H1 (cell line): ENCODE measurements at regions not wholly inside any gene's neighbourhood (a gene's known extent, or its start where the extent isn't known, plus 50 kb on each side); places are given as distances from the start of the nearest gene placed in this dataset.

Experiments used
- CTCF ChIA-PET: fragments of 300-600 bp; sonication (Branson Sonifier 250); formaldehyde crosslinking; loops from one replicate; lab custom pipeline; 2021; ENCODE audit not compliant: partially characterized antibody; lab: Charles Lee
- POLR2A ChIA-PET: fragments of 300-600 bp; sonication (Branson Sonifier 250); formaldehyde crosslinking; loops from one replicate; lab custom pipeline; 2021; ENCODE audit warnings: inconsistent platforms; ENCODE audit not compliant: partially characterized antibody; lab: Charles Lee
- DNase-seq, 2 experiments: peaks; one replicate each; pipeline versions ENCODE4 v3.0.0 to v3.0.0-alpha.2; 2010 to 2022; ENCODE audit warnings: low spot score in 2 of 2, low read depth in 1 of 2, mixed read lengths in 1 of 2
- FAIRE-seq: peaks from 2 replicates; lab custom pipeline; 2011; peaks lifted over from hg19 to GRCh38; lab: Jason Lieb, UNC
- H2AFZ ChIP-seq: 2 replicates; pipeline ENCODE4 v1.8.1; 2012; ENCODE audit warnings: low read length, inconsistent platforms
- H2AK5ac ChIP-seq: 2 replicates; pipeline ENCODE4 v1.6.1; 2013; ENCODE audit warnings: low read depth, low read length
- H2BK120ac ChIP-seq: replicated peaks from 2 replicates; pipeline ENCODE3; 2013; ENCODE audit warnings: low read depth, low read length, inconsistent platforms
- H2BK12ac ChIP-seq: 2 replicates; pipeline ENCODE4 v1.6.1; 2013; ENCODE audit warnings: low read depth, low read length
- H2BK15ac ChIP-seq: 2 replicates; pipeline ENCODE4 v1.6.1; 2013; ENCODE audit warnings: low read length
- H2BK20ac ChIP-seq: 2 replicates; pipeline ENCODE4 v1.6.1; 2013; ENCODE audit warnings: low read length
- H2BK5ac ChIP-seq: 2 replicates; pipeline ENCODE4 v1.6.1; 2013; ENCODE audit warnings: low read depth, low read length
- H3K14ac ChIP-seq: 2 replicates; pipeline ENCODE4 v1.6.1; 2013; ENCODE audit warnings: inconsistent platforms; ENCODE audit not compliant: insufficient read length
- H3K18ac ChIP-seq: 2 replicates; pipeline ENCODE4 v1.6.1; 2013; ENCODE audit warnings: low read length; ENCODE audit errors: extremely low read depth
- H3K23ac ChIP-seq: 2 replicates; pipeline ENCODE4 v1.6.1; 2013; ENCODE audit warnings: inconsistent platforms; ENCODE audit not compliant: insufficient read length
- H3K23me2 ChIP-seq: 2 replicates; pipeline ENCODE4 v1.6.1; 2013; ENCODE audit warnings: low read depth, low read length
- H3K27ac ChIP-seq: 2 replicates; pipeline ENCODE4 v1.6.1; 2011; ENCODE audit warnings: low read depth, low read length, inconsistent platforms
- H3K27me3 ChIP-seq, 4 experiments: replicated peaks in 1 of 4; 1 replicate in 1 of 4; 2 replicates in 3 of 4; pipeline versions ENCODE4 v1.6.1 to v1.8.1; 2011 to 2013; ENCODE audit warnings: low read length in 3 of 4, mild to moderate bottlenecking in 3 of 4, inconsistent platforms in 2 of 4, mixed read lengths in 2 of 4, moderate library complexity in 1 of 4; ENCODE audit not compliant: control insufficient read depth in 3 of 4, insufficient read depth in 3 of 4; ENCODE audit errors: extremely low read depth in 1 of 4
- H3K36me3 ChIP-seq, 4 experiments: 2 replicates each; pipeline versions ENCODE4 v1.6.1 to v1.8.1; 2011 to 2013; ENCODE audit warnings: mild to moderate bottlenecking in 4 of 4, low read length in 3 of 4, moderate library complexity in 2 of 4, control low read depth in 1 of 4, inconsistent platforms in 1 of 4; ENCODE audit not compliant: insufficient read depth in 4 of 4, control insufficient read depth in 2 of 4
- H3K4ac ChIP-seq: replicated peaks from 2 replicates; pipeline ENCODE3; 2013; ENCODE audit warnings: low read length, low read depth, mixed read lengths, inconsistent platforms; ENCODE audit not compliant: insufficient read length
- H3K4me1 ChIP-seq, 4 experiments: replicated peaks in 1 of 4; 1 replicate in 1 of 4; 2 replicates in 3 of 4; pipeline versions ENCODE4 v1.6.1 to v1.8.1; 2011 to 2013; ENCODE audit warnings: low read length in 3 of 4, inconsistent platforms in 2 of 4, mixed read lengths in 1 of 4; ENCODE audit not compliant: insufficient read depth in 4 of 4, control insufficient read depth in 3 of 4
- H3K4me2 ChIP-seq, 2 experiments: 2 replicates each; pipeline versions ENCODE4 v1.6.1 to v1.8.1; 2011 to 2013; ENCODE audit warnings: low read depth in 2 of 2, low read length in 2 of 2, control low read depth in 1 of 2, inconsistent platforms in 1 of 2, mild to moderate bottlenecking in 1 of 2; ENCODE audit not compliant: insufficient read depth in 1 of 2
- H3K4me3 ChIP-seq, 4 experiments: fragments of 200-600, 300-600 bp in 1 of 4; sonication (generic), shearing (Covaris generic), sonication (Bioruptor Twin) in 1 of 4; 2 replicates each; pipeline versions ENCODE4 v1.5.1 to v1.8.1; 2011 to 2016; ENCODE audit warnings: low read length in 4 of 4, low read depth in 3 of 4, control low read depth in 2 of 4, inconsistent platforms in 2 of 4, mild to moderate bottlenecking in 2 of 4, mixed read lengths in 1 of 4, moderate library complexity in 1 of 4; ENCODE audit not compliant: insufficient read depth in 2 of 4; ENCODE audit errors: extremely low read depth in 1 of 4
- H3K56ac ChIP-seq: replicated peaks from 2 replicates; pipeline ENCODE3; 2013; ENCODE audit warnings: low read depth, mild to moderate bottlenecking, mixed read lengths, low read length, inconsistent platforms; ENCODE audit not compliant: insufficient read length
- H3K79me1 ChIP-seq: 2 replicates; pipeline ENCODE4 v1.6.1; 2013; ENCODE audit warnings: low read depth, low read length, control low read depth
- H3K79me2 ChIP-seq, 2 experiments: 2 replicates each; pipeline versions ENCODE4 v1.6.1 to v1.8.1; 2012 to 2013; ENCODE audit warnings: low read length in 2 of 2, mild to moderate bottlenecking in 2 of 2, inconsistent platforms in 1 of 2; ENCODE audit not compliant: insufficient read depth in 2 of 2, control insufficient read depth in 1 of 2
- H3K9ac ChIP-seq, 4 experiments: replicated peaks in 1 of 4; 1 replicate in 1 of 4; 2 replicates in 3 of 4; pipeline versions ENCODE4 v1.6.1 to v1.8.1; 2011 to 2013; ENCODE audit warnings: low read depth in 3 of 4, low read length in 3 of 4, control low read depth in 2 of 4, mild to moderate bottlenecking in 2 of 4, moderate library complexity in 2 of 4, inconsistent platforms in 1 of 4; ENCODE audit errors: extremely low read depth in 1 of 4
- H3K9me3 ChIP-seq, 2 experiments: 2 replicates each; pipeline versions ENCODE4 v1.6.1 to v1.8.1; 2012 to 2013; ENCODE audit warnings: mild to moderate bottlenecking in 2 of 2, moderate library complexity in 2 of 2, control low read depth in 1 of 2, inconsistent platforms in 1 of 2, low read depth in 1 of 2, low read length in 1 of 2, mixed read lengths in 1 of 2; ENCODE audit not compliant: insufficient read depth in 2 of 2
- H4K20me1 ChIP-seq, 2 experiments: replicated peaks in 1 of 2; 2 replicates each; pipeline versions ENCODE3 to v1.8.1; 2011 to 2013; ENCODE audit warnings: inconsistent platforms in 2 of 2, low read length in 2 of 2, mild to moderate bottlenecking in 1 of 2; ENCODE audit not compliant: insufficient read depth in 2 of 2, control insufficient read depth in 1 of 2
- H4K5ac ChIP-seq: 2 replicates; pipeline ENCODE4 v1.6.1; 2013; ENCODE audit warnings: low read length, low read depth, mixed read lengths, inconsistent platforms; ENCODE audit not compliant: insufficient read length
- H4K8ac ChIP-seq: 2 replicates; pipeline ENCODE4 v1.8.0; 2013; ENCODE audit warnings: mild to moderate bottlenecking, moderate library complexity, low read length, inconsistent platforms; ENCODE audit not compliant: insufficient read depth; ENCODE audit errors: extremely low read depth
- H4K91ac ChIP-seq: replicated peaks from 2 replicates; pipeline ENCODE3; 2013; ENCODE audit warnings: low read length, mixed read lengths, inconsistent platforms; ENCODE audit not compliant: insufficient read length
- BCL11A ChIP-seq, 2 experiments: IDR thresholded peaks; one replicate each; pipeline ENCODE4 v1.6.1; 2011; ENCODE audit warnings: low read depth in 2 of 2, low read length in 2 of 2, mild to moderate bottlenecking in 2 of 2
- FOSL1 ChIP-seq: IDR thresholded peaks from 2 replicates; pipeline ENCODE4 v1.6.1; 2011; ENCODE audit warnings: mild to moderate bottlenecking, low read depth, low read length, moderate library complexity; ENCODE audit not compliant: insufficient read depth
- KDM5A ChIP-seq: fragments of 200-600 bp; IDR thresholded peaks from 2 replicates; pipeline ENCODE4 v1.7.1; 2012; ENCODE audit warnings: mild to moderate bottlenecking, low read length, inconsistent platforms, mixed read lengths
- NANOG ChIP-seq: IDR thresholded peaks from 2 replicates; pipeline ENCODE4 v1.6.1; 2011; ENCODE audit warnings: low read length, low read depth, mild to moderate bottlenecking, inconsistent platforms; ENCODE audit not compliant: insufficient read depth, poor library complexity, severe bottlenecking
- RAD21 ChIP-seq, 2 experiments: IDR thresholded peaks in 1 of 2; conservative IDR thresholded peaks in 1 of 2; 2 replicates each; pipeline ENCODE4 v1.6.1; 2011; ENCODE audit warnings: low read depth in 2 of 2, low read length in 2 of 2, improper control_type of control experiment in 1 of 2, inconsistent platforms in 1 of 2, mild to moderate bottlenecking in 1 of 2, moderate library complexity in 1 of 2
- RXRA ChIP-seq: IDR thresholded peaks from 2 replicates; pipeline ENCODE4 v1.6.1; 2011; ENCODE audit warnings: low read depth, mild to moderate bottlenecking, low read length, moderate library complexity; ENCODE audit not compliant: insufficient read depth
- SIN3A ChIP-seq, 2 experiments: IDR thresholded peaks in 1 of 2; conservative IDR thresholded peaks in 1 of 2; 2 replicates each; pipeline ENCODE4 v1.6.1; 2011 to 2012; ENCODE audit warnings: low read length in 2 of 2, improper control_type of control experiment in 1 of 2, low read depth in 1 of 2, mild to moderate bottlenecking in 1 of 2
- SIX5 ChIP-seq: IDR thresholded peaks from 2 replicates; pipeline ENCODE4 v1.6.1; 2011; ENCODE audit warnings: mild to moderate bottlenecking, low read depth, low read length
- TEAD4 ChIP-seq: IDR thresholded peaks from 2 replicates; pipeline ENCODE4 v1.6.1; 2012; ENCODE audit warnings: low read depth, low read length, inconsistent platforms, mixed read lengths
- WGBS, 2 experiments: shearing (Covaris generic) in 1 of 2; methylation state at CpG; one replicate each; pipeline versions ENCODE4 v1.1.6 to v1.1.7; 2013 to 2015; ENCODE audit warnings: low lambda C conversion rate in 2 of 2, mixed read lengths in 2 of 2, inconsistent platforms in 1 of 2, low coverage in 1 of 2, missing lambda C conversion rate in 1 of 2; ENCODE audit not compliant: insufficient replicate concordance in 2 of 2, insufficient coverage in 1 of 2, insufficient read length in 1 of 2; ENCODE audit errors: extremely low coverage in 1 of 2, missing lambda C conversion rate in 1 of 2; 5-methylcytosine and 5-hydroxymethylcytosine counted together
- TF ChIP-seq, protein P1 (sequence below), 3 experiments: IDR thresholded peaks; 1 replicate in 2 of 3; 2 replicates in 1 of 3; pipeline versions ENCODE4 v1.5.1 to v1.6.1; 2011; ENCODE audit warnings: low read length in 3 of 3, mild to moderate bottlenecking in 3 of 3, inconsistent platforms in 2 of 3, low read depth in 1 of 3, moderate library complexity in 1 of 3; ENCODE audit not compliant: insufficient read depth in 1 of 3; ENCODE audit errors: control extremely low read depth in 1 of 3

GRCh38 chr4:157803845-157804521 lies 368.8 kb downstream of the GASK1B start:
- Histone ChIP-seq H3K9ac (no peak overlapping the region), H4K91ac (no peak overlapping the region), H3K18ac (no peak overlapping the region), H3K27me3 (no peaks in the 10 kb centered on the region), H2BK15ac (no peak overlapping the region), H3K4me2 (no peak overlapping the region), H2AFZ (no peak overlapping the region), H3K23me2 (no peaks in the 10 kb centered on the region), H3K23ac (no peak overlapping the region), H3K36me3 (no peaks in the 10 kb centered on the region), H2BK12ac (no peak overlapping the region), H2BK120ac (no peak overlapping the region), H3K79me2 (no peaks in the 10 kb centered on the region), H3K4me1 (no peaks in the 10 kb centered on the region), H2BK20ac (no peak overlapping the region), H3K27ac (no peak overlapping the region), H3K4me3 (no peak overlapping the region), H4K8ac (no peak overlapping the region), H2BK5ac (no peak overlapping the region), H4K20me1 (no peaks in the 10 kb centered on the region), H3K4ac (no peak overlapping the region), H4K5ac (no peak overlapping the region), H3K14ac (no peak overlapping the region), H3K9me3 (no peaks in the 10 kb centered on the region), H2AK5ac (no peak overlapping the region), H3K79me1 (no peaks in the 10 kb centered on the region), H3K56ac (no peak overlapping the region)
- POLR2A ChIA-PET: no interaction called here
- FAIRE-seq: no peak
- CTCF ChIA-PET: interaction anchor here (0.8 to 1.5 kb wide), 4 partner anchors 15 to 584 kb away, joined by 3 read pairs; partner anchors contain the start of gene GRIA2
- DNase-seq: no peak
- WGBS, 2 experiments: 92% methylated on average over 1 of the region's 1 CpG; no CpG with 5 or more reads in 1 of the 2 experiments
- no peak for TF ChIP-seq BCL11A (IDR thresholded peaks at IDR 0.05; ENCODE audit: low read depth in 2 of 2, low read length in 2 of 2)
- TF ChIP-seq, protein P1, sequence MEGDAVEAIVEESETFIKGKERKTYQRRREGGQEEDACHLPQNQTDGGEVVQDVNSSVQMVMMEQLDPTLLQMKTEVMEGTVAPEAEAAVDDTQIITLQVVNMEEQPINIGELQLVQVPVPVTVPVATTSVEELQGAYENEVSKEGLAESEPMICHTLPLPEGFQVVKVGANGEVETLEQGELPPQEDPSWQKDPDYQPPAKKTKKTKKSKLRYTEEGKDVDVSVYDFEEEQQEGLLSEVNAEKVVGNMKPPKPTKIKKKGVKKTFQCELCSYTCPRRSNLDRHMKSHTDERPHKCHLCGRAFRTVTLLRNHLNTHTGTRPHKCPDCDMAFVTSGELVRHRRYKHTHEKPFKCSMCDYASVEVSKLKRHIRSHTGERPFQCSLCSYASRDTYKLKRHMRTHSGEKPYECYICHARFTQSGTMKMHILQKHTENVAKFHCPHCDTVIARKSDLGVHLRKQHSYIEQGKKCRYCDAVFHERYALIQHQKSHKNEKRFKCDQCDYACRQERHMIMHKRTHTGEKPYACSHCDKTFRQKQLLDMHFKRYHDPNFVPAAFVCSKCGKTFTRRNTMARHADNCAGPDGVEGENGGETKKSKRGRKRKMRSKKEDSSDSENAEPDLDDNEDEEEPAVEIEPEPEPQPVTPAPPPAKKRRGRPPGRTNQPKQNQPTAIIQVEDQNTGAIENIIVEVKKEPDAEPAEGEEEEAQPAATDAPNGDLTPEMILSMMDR (IDR thresholded peaks at IDR 0.05; ENCODE audit: control extremely low read depth in 1 of 3, insufficient read depth in 1 of 3, low read depth in 1 of 3, low read length in 3 of 3): no peak
- no peak for TF ChIP-seq RAD21 (IDR thresholded peaks at IDR 0.05 in 1 of 2, conservative IDR thresholded peaks at IDR 0.05 in 1 of 2; ENCODE audit: low read depth in 2 of 2, low read length in 2 of 2)
- no peak for TF ChIP-seq NANOG
- TF ChIP-seq RXRA: no peak
- TF ChIP-seq SIX5: no peak
- no peak for TF ChIP-seq KDM5A
- no peak for TF ChIP-seq TEAD4
- no peak for TF ChIP-seq SIN3A (conservative IDR thresholded peaks at IDR 0.05 in 1 of 2, IDR thresholded peaks at IDR 0.05 in 1 of 2; ENCODE audit: low read depth in 1 of 2, low read length in 2 of 2)
- no peak for TF ChIP-seq FOSL1
